Naive thymus-derived CD4-positive, alpha-beta T cell (primary cell): ENCODE measurements at regions not wholly inside any gene's neighbourhood (a gene's known extent, or its start where the extent isn't known, plus 50 kb on each side); places are given as distances from the start of the nearest gene placed in this dataset.

Experiments
- ATAC-seq: fragments of 150-1000 bp; cut with Tn5 transposase; 2 replicates; pipeline ENCODE4 v1.10.0; 2021; ENCODE audit warnings: mild to moderate bottlenecking, moderate library complexity
- CTCF ChIA-PET: fragments of 350-600 bp; sonication (Branson Sonifier 250); formaldehyde crosslinking; loops from one replicate; lab custom pipeline; 2021; ENCODE audit warnings: antibody characterized with exemption; lab: Charles Lee
- POLR2A ChIA-PET: fragments of 350-600 bp; sonication (Branson Sonifier 250); formaldehyde crosslinking; loops from one replicate; lab custom pipeline; 2021; ENCODE audit warnings: antibody characterized with exemption, inconsistent platforms; lab: Charles Lee
- DNase-seq, 9 donors: peaks; one replicate each; pipeline versions ENCODE4 v3.0.0 to v3.0.0-alpha.2; 2020 to 2022; ENCODE audit warnings: mixed read lengths in 1 of 9
- H3K27ac ChIP-seq: one replicate; pipeline ENCODE4 v1.7.0; 2013; ENCODE audit warnings: mild to moderate bottlenecking, low read depth, low read length, moderate library complexity
- H3K27me3 ChIP-seq, 2 donors: one replicate each; pipeline ENCODE4 v1.7.0; 2013; ENCODE audit warnings: low read length in 2 of 2, mild to moderate bottlenecking in 2 of 2, moderate library complexity in 2 of 2; ENCODE audit not compliant: control insufficient read depth in 2 of 2, insufficient read depth in 2 of 2
- H3K36me3 ChIP-seq, 3 experiments: 1 replicate in 2 of 3; 2 replicates in 1 of 3; pipeline ENCODE4 v1.7.0; 2013; ENCODE audit warnings: low read length in 3 of 3, mild to moderate bottlenecking in 3 of 3, moderate library complexity in 1 of 3; ENCODE audit not compliant: insufficient read depth in 3 of 3, control insufficient read depth in 2 of 3
- H3K4me1 ChIP-seq, 2 donors: one replicate each; pipeline ENCODE4 v1.7.0; 2013; ENCODE audit warnings: low read length in 2 of 2, mild to moderate bottlenecking in 2 of 2, moderate library complexity in 1 of 2; ENCODE audit not compliant: control insufficient read depth in 2 of 2, insufficient read depth in 2 of 2
- H3K4me3 ChIP-seq: 2 replicates; pipeline ENCODE4 v1.7.0; 2013; ENCODE audit warnings: mild to moderate bottlenecking, low read length
- H3K9me3 ChIP-seq, 3 experiments: 1 replicate in 2 of 3; 2 replicates in 1 of 3; pipeline ENCODE4 v1.7.0; 2013; ENCODE audit warnings: low read length in 3 of 3; ENCODE audit not compliant: control insufficient read depth in 2 of 3
- H3K27ac Mint-ChIP-seq, 9 donors: one replicate each; pipeline ENCODE4 v1.8.0; 2020 to 2022; ENCODE audit warnings: mixed read lengths in 9 of 9, mild to moderate bottlenecking in 8 of 9, moderate library complexity in 5 of 9, inconsistent platforms in 2 of 9
- H3K27me3 Mint-ChIP-seq, 5 donors: one replicate each; pipeline ENCODE4 v1.8.0; 2021 to 2022; ENCODE audit warnings: mixed read lengths in 5 of 5, mild to moderate bottlenecking in 1 of 5
- H3K36me3 Mint-ChIP-seq, 5 donors: one replicate each; pipeline ENCODE4 v1.8.0; 2020 to 2022; ENCODE audit warnings: mixed read lengths in 5 of 5, mild to moderate bottlenecking in 3 of 5, inconsistent platforms in 1 of 5
- H3K4me1 Mint-ChIP-seq, 7 donors: one replicate each; pipeline ENCODE4 v1.8.0; 2020 to 2022; ENCODE audit warnings: mixed read lengths in 7 of 7, mild to moderate bottlenecking in 3 of 7, inconsistent platforms in 1 of 7
- H3K4me3 Mint-ChIP-seq, 10 donors: one replicate each; pipeline ENCODE4 v1.8.0; 2020 to 2022; ENCODE audit warnings: mild to moderate bottlenecking in 10 of 10, mixed read lengths in 10 of 10, moderate library complexity in 6 of 10, inconsistent platforms in 2 of 10
- H3K9me3 Mint-ChIP-seq, 11 donors: one replicate each; pipeline ENCODE4 v1.8.0; 2020 to 2022; ENCODE audit warnings: mixed read lengths in 11 of 11, mild to moderate bottlenecking in 4 of 11, inconsistent platforms in 1 of 11, moderate library complexity in 1 of 11
- intact Hi-C, 2 donors: fragments of 100-400 bp; cut with micrococcal nuclease; formaldehyde crosslinking; loops; one replicate each; pipeline ENCODE4 v1.15.1; 2023

- POLR2A ChIA-PET: no interaction called here
- no peaks in the 10 kb centered on the region for H3K27me3 ChIP-seq
- Mint-ChIP-seq H3K4me1 (no peaks in the 10 kb centered on the region), H3K9me3 (peaks cover 0 to 6% (median 0%) of the 10 kb centered on the region in 11 donors), H3K4me3 (no peak overlapping the region), H3K36me3 (no peaks in the 10 kb centered on the region), H3K27me3 (no peaks in the 10 kb centered on the region), H3K27ac (no peak overlapping the region)
- ATAC-seq (no peak), DNase-seq (no peak)
- H3K27ac ChIP-seq: no peak overlapping the region
- no peaks in the 10 kb centered on the region for H3K36me3 ChIP-seq
- H3K9me3 ChIP-seq: no peaks in the 10 kb centered on the region
- no peak overlapping the region for H3K4me3 ChIP-seq
- H3K4me1 ChIP-seq: no peaks in the 10 kb centered on the region
- intact Hi-C loops: no loop called here
- CTCF ChIA-PET: no interaction called here
Measured at GRCh38 chr12:30006021-30006420, 222.3 kb upstream of the TMTC1 start.

DNA sequence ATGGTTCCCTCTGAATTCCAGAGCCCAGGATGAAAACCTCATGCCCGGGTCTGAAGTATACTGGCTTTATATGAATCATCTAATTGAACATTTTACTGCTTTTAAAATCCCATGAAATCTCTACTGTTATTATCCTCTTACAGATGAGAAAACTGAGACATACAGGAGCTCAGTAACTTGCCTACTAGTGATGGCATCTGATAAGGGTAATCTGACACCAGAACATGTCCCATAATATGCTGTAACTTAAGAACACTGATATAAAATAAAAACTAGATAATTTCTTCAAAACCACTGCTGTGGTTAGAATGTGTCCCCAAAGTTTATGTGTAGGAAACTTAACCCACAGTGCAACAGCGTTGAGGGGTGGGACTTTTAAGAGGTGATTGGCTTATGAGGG, 219.6 kb upstream of the TMTC1 start:
- H3K4me1 ChIP-seq: no peaks in the 10 kb centered on the region
- H3K27me3 Mint-ChIP-seq: peaks cover 0 to 4% (median 0%) of the 10 kb centered on the region in 5 donors
- H3K9me3 ChIP-seq: no peaks in the 10 kb centered on the region
- H3K9me3 Mint-ChIP-seq: peaks cover 0 to 5% (median 0%) of the 10 kb centered on the region in 11 donors
- no peak overlapping the region for H3K4me3 ChIP-seq
- no peaks in the 10 kb centered on the region for H3K4me1 Mint-ChIP-seq
- H3K27ac Mint-ChIP-seq: no peak overlapping the region
- POLR2A ChIA-PET: no interaction called here
- no peak overlapping the region for H3K4me3 Mint-ChIP-seq
- CTCF ChIA-PET: no interaction called here
- no peaks in the 10 kb centered on the region for H3K27me3 ChIP-seq
- no peak for DNase-seq
- intact Hi-C loops: no loop called here
- no peaks in the 10 kb centered on the region for H3K36me3 Mint-ChIP-seq
- no peak for ATAC-seq
- no peaks in the 10 kb centered on the region for H3K36me3 ChIP-seq
- no peak overlapping the region for H3K27ac ChIP-seq

- Mint-ChIP-seq H3K9me3 (peaks cover 0 to 5% (median 0%) of the 10 kb centered on the region in 11 donors), H3K36me3 (no peaks in the 10 kb centered on the region), H3K27ac (no peak overlapping the region), H3K27me3 (peaks cover 0 to 5% (median 0%) of the 10 kb centered on the region in 5 donors), H3K4me1 (no peaks in the 10 kb centered on the region), H3K4me3 (no peak overlapping the region)
- DNase-seq: no peak
- no peak for ATAC-seq
- no peaks in the 10 kb centered on the region for H3K36me3 ChIP-seq
- ChIA-PET CTCF (no interaction called here), POLR2A (no interaction called here)
- no peaks in the 10 kb centered on the region for H3K9me3 ChIP-seq
- no peak overlapping the region for H3K4me3 ChIP-seq
- H3K4me1 ChIP-seq: no peaks in the 10 kb centered on the region
- intact Hi-C loops: no loop called here
- no peaks in the 10 kb centered on the region for H3K27me3 ChIP-seq
- no peak overlapping the region for H3K27ac ChIP-seq
Measured at GRCh38 chr12:30002677-30003076, 218.9 kb upstream of the TMTC1 start.

- Histone ChIP-seq H3K4me1 (no peaks in the 10 kb centered on the region), H3K27me3 (no peaks in the 10 kb centered on the region), H3K36me3 (no peaks in the 10 kb centered on the region), H3K4me3 (no peak overlapping the region), H3K9me3 (no peaks in the 10 kb centered on the region), H3K27ac (no peak overlapping the region)
- ChIA-PET CTCF (interaction anchor here (0.6 kb wide), 1 partner anchor 869 kb away, joined by 3 read pairs; no protein-coding TSS in a partner anchor), POLR2A (no interaction called here)
- H3K4me3 Mint-ChIP-seq: no peak overlapping the region
- H3K9me3 Mint-ChIP-seq: peaks cover 0 to 10% (median 0%) of the 10 kb centered on the region in 11 donors
- H3K27me3 Mint-ChIP-seq: peaks cover 0 to 9% (median 0%) of the 10 kb centered on the region in 5 donors
- intact Hi-C loops: no loop called here
- H3K4me1 Mint-ChIP-seq: no peaks in the 10 kb centered on the region
- H3K36me3 Mint-ChIP-seq: no peaks in the 10 kb centered on the region
- DNase-seq: no peak
- no peak for ATAC-seq
- no peak overlapping the region for H3K27ac Mint-ChIP-seq
Measured at GRCh38 chr12:30000401-30000800, 216.7 kb upstream of the TMTC1 start.

DNA sequence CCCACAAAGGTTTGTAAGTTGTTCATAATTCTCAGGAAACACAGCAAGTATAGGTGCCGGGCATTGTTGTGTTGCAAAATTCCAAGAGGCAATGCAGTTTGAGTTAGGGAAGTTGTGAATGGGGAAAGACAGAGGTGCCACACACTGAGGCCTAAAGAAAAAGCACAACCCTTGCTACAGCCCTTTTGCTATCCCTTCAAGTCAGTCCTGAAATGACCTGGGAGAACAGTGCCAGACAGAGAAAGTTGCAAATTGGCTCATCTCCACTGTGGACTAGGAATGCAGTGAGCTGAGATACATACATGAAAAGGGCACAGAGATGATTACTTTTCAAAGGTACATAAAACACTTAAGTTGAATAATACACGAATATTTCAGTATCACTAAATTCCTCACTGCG, 213.3 kb upstream of the TMTC1 start:
- CTCF ChIA-PET: no interaction called here
- Histone ChIP-seq H3K4me3 (no peak overlapping the region), H3K9me3 (no peaks in the 10 kb centered on the region), H3K27ac (no peak overlapping the region), H3K27me3 (no peaks in the 10 kb centered on the region), H3K4me1 (no peaks in the 10 kb centered on the region), H3K36me3 (no peaks in the 10 kb centered on the region)
- intact Hi-C loops: no loop called here
- DNase-seq: no peak
- POLR2A ChIA-PET: no interaction called here
- Mint-ChIP-seq H3K4me1 (no peaks in the 10 kb centered on the region), H3K27me3 (peaks cover 0 to 9% (median 0%) of the 10 kb centered on the region in 5 donors), H3K27ac (no peak overlapping the region), H3K36me3 (no peaks in the 10 kb centered on the region), H3K9me3 (peaks cover 0 to 14% (median 1%) of the 10 kb centered on the region in 11 donors), H3K4me3 (no peak overlapping the region)
- ATAC-seq: no peak

DNA sequence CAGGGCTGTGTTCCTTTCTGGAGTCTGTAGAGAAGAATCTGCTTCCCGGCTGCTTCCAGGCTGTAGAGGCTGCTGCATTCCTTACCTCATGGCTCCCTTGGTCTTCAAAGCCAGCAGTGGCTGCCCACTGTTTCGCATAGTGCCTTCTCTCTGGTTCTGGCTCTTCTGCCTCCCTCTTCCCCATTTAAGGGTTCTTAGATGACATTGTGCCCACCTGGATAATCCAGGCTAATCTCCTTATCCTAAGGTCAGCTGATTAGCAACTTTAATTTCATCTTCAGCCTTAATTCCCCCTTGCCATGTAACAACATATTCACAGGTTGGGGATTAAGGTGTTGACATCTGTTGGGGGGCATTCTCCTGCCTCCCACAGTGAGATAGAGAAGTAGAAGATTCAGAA, 208.6 kb upstream of the TMTC1 start:
- Mint-ChIP-seq H3K4me1 (no peaks in the 10 kb centered on the region), H3K9me3 (peaks cover 0 to 12% (median 2%) of the 10 kb centered on the region in 11 donors), H3K4me3 (no peak overlapping the region), H3K36me3 (no peaks in the 10 kb centered on the region), H3K27ac (no peak overlapping the region), H3K27me3 (peaks cover 0 to 10% (median 0%) of the 10 kb centered on the region in 5 donors)
- Histone ChIP-seq H3K4me3 (no peak overlapping the region), H3K27me3 (no peaks in the 10 kb centered on the region), H3K9me3 (no peaks in the 10 kb centered on the region), H3K4me1 (no peaks in the 10 kb centered on the region), H3K36me3 (no peaks in the 10 kb centered on the region), H3K27ac (no peak overlapping the region)
- DNase-seq: no peak
- ATAC-seq: no peak
- CTCF ChIA-PET: no interaction called here
- POLR2A ChIA-PET: no interaction called here
- intact Hi-C loops: no loop called here

GRCh38 chr12:29991924-29992323, 208.2 kb upstream of the TMTC1 start:
- H3K27ac ChIP-seq: no peak overlapping the region
- H3K4me1 ChIP-seq: no peaks in the 10 kb centered on the region
- no peak overlapping the region for H3K27ac Mint-ChIP-seq
- peaks cover 0 to 10% (median 0%) of the 10 kb centered on the region in 5 donors for H3K27me3 Mint-ChIP-seq
- intact Hi-C loops: no loop called here
- DNase-seq (no peak), ATAC-seq (no peak)
- no peaks in the 10 kb centered on the region for H3K36me3 ChIP-seq
- no peak overlapping the region for H3K4me3 ChIP-seq
- no peaks in the 10 kb centered on the region for H3K4me1 Mint-ChIP-seq
- peaks cover 0 to 11% (median 2%) of the 10 kb centered on the region in 11 donors for H3K9me3 Mint-ChIP-seq
- no peaks in the 10 kb centered on the region for H3K36me3 Mint-ChIP-seq
- CTCF ChIA-PET: no interaction called here
- H3K4me3 Mint-ChIP-seq: no peak overlapping the region
- no peaks in the 10 kb centered on the region for H3K27me3 ChIP-seq
- POLR2A ChIA-PET: no interaction called here
- no peaks in the 10 kb centered on the region for H3K9me3 ChIP-seq
